HepG2 (cell line): ENCODE measurements at regions not wholly inside any gene's neighbourhood (a gene's known extent, or its start where the extent isn't known, plus 50 kb on each side); places are given as distances from the start of the nearest gene placed in this dataset.

Experiments used
- ATAC-seq: fragments of 200-7000 bp; cut with Tn5 transposase; 3 replicates; pipeline ENCODE4 v1.9.1; 2020; ENCODE audit warnings: mild to moderate bottlenecking, moderate library complexity
- BruUV-seq: library from RNA; stranded (reverse); fragments of 400-500 nt; replicated peaks from 2 replicates; lab custom pipeline; 2021; lab: Mats Ljungman, UMichigan
- CTCF ChIA-PET: fragments of 300-600 bp; formaldehyde crosslinking; extraction: SDS; loops from one replicate; lab custom pipeline; 2021; ENCODE audit warnings: low total read pairs, inconsistent platforms, low intra/inter-chr PET ratio; lab: Yijun Ruan, JAX
- POLR2A ChIA-PET: fragments of 350-600 bp; sonication (Branson Sonifier 250); formaldehyde crosslinking; loops from one replicate; lab custom pipeline; 2020; ENCODE audit warnings: antibody characterized with exemption, inconsistent platforms; lab: Yijun Ruan, JAX
- DNase-seq: peaks from one replicate; pipeline ENCODE4 v3.0.0-alpha.2; 2015; ENCODE audit warnings: low spot score
- FAIRE-seq: peaks from 3 replicates; lab custom pipeline; 2011; peaks lifted over from hg19 to GRCh38; lab: Jason Lieb, UNC
- H2AFZ ChIP-seq: one replicate; pipeline ENCODE4 v1.6.1; 2011; ENCODE audit warnings: low read length, inconsistent platforms
- H3K27ac ChIP-seq: fragments of 300-600 bp; 3 replicates; pipeline ENCODE4 v1.8.0; 2011; ENCODE audit warnings: mixed run types, mild to moderate bottlenecking, mixed read lengths, low read length, inconsistent platforms; ENCODE audit not compliant: insufficient read depth; ENCODE audit errors: extremely low read length
- H3K27me3 ChIP-seq, 2 experiments: fragments of 200-600 bp in 1 of 2; 2 replicates in 1 of 2; 3 replicates in 1 of 2; pipeline versions ENCODE4 v1.6.0 to v1.8.0; 2011; ENCODE audit warnings: low read length in 2 of 2, mild to moderate bottlenecking in 2 of 2, moderate library complexity in 2 of 2, inconsistent platforms in 1 of 2; ENCODE audit not compliant: insufficient read depth in 2 of 2, control insufficient read depth in 1 of 2
- H3K36me3 ChIP-seq, 2 experiments: fragments of 200-600 bp in 1 of 2; replicated peaks in 1 of 2; 2 replicates in 1 of 2; 3 replicates in 1 of 2; pipeline versions ENCODE4 v1.5.1 to v1.8.0; 2011; ENCODE audit warnings: low read length in 2 of 2, inconsistent platforms in 1 of 2; ENCODE audit not compliant: insufficient read depth in 2 of 2, control insufficient read depth in 1 of 2
- H3K4me1 ChIP-seq: 2 replicates; pipeline ENCODE4 v1.5.1; 2012; ENCODE audit warnings: low read length, inconsistent platforms; ENCODE audit not compliant: insufficient read depth
- H3K4me2 ChIP-seq: 2 replicates; pipeline ENCODE4 v1.6.0; 2011; ENCODE audit warnings: low read depth, low read length, inconsistent platforms
- H3K4me3 ChIP-seq, 3 experiments: fragments of 200-600 bp in 1 of 3; sonication (generic), shearing (Covaris generic) in 1 of 3; replicated peaks in 1 of 3; 2 replicates each; pipeline ENCODE4 v1.5.1; 2011 to 2016; ENCODE audit warnings: low read length in 3 of 3, inconsistent platforms in 2 of 3, low read depth in 2 of 3, mild to moderate bottlenecking in 2 of 3, control low read depth in 1 of 3, mixed read lengths in 1 of 3; ENCODE audit not compliant: insufficient read depth in 1 of 3
- H3K79me2 ChIP-seq: one replicate; pipeline ENCODE4 v1.6.1; 2011; ENCODE audit warnings: low read length, inconsistent platforms; ENCODE audit not compliant: insufficient read depth
- H3K9ac ChIP-seq: 2 replicates; pipeline ENCODE4 v1.6.0; 2011; ENCODE audit warnings: mild to moderate bottlenecking, low read depth, low read length, inconsistent platforms; ENCODE audit not compliant: insufficient read depth
- H3K9me3 ChIP-seq: 2 replicates; pipeline ENCODE4 v1.5.1; 2012; ENCODE audit warnings: mild to moderate bottlenecking, low read length
- H4K20me1 ChIP-seq: 2 replicates; pipeline ENCODE4 v1.6.0; 2011; ENCODE audit warnings: inconsistent platforms, mild to moderate bottlenecking, low read length, moderate library complexity; ENCODE audit not compliant: insufficient read depth
- ATM ChIP-seq: fragments of 450-650 bp; IDR thresholded peaks from 2 replicates; pipeline ENCODE4 v1.7.1; 2017; ENCODE audit warnings: mild to moderate bottlenecking, borderline replicate concordance
- DNMT1 ChIP-seq: sonication (generic); formaldehyde crosslinking; IDR thresholded peaks from 2 replicates; pipeline ENCODE4 v1.5.1; 2020; ENCODE audit warnings: mild to moderate bottlenecking, missing genetic modification reagents
- HDAC6 ChIP-seq: fragments of 200-600 bp; sonication (generic); IDR thresholded peaks from 2 replicates; pipeline ENCODE4 v1.7.0; 2017; ENCODE audit warnings: mild to moderate bottlenecking, antibody characterized with exemption, low read length, low read depth
- MXD4 ChIP-seq: IDR thresholded peaks from 2 replicates; pipeline ENCODE4 v1.6.1; 2016; ENCODE audit warnings: mild to moderate bottlenecking, missing biosample characterization, missing genetic modification reagents
- NRL ChIP-seq: sonication (generic); formaldehyde crosslinking; IDR thresholded peaks from 2 replicates; pipeline ENCODE4 v1.5.0; 2020; ENCODE audit warnings: missing genetic modification reagents, mild to moderate bottlenecking, moderate library complexity, borderline replicate concordance
- ZNF232 ChIP-seq: sonication (generic); formaldehyde crosslinking; IDR thresholded peaks from 2 replicates; pipeline ENCODE4 v1.4.0; 2020; ENCODE audit warnings: missing genetic modification reagents, borderline replicate concordance
- ZNF652 ChIP-seq: IDR thresholded peaks from 2 replicates; pipeline ENCODE4 v1.6.1; 2016; ENCODE audit warnings: low read depth, borderline replicate concordance
- ZNF704 ChIP-seq: sonication (generic); formaldehyde crosslinking; IDR thresholded peaks from 2 replicates; pipeline ENCODE4 v1.8.1; 2023; ENCODE audit warnings: mild to moderate bottlenecking, inconsistent platforms, moderate library complexity, missing genetic modification reagents, borderline replicate concordance
- WGBS: methylation state at CpG from one replicate; pipeline ENCODE4 v1.1.6; 2017; ENCODE audit warnings: low lambda C conversion rate; 5-methylcytosine and 5-hydroxymethylcytosine counted together
- in situ Hi-C: cut with HindIII; loops from 2 replicates; pipeline ENCODE4 v1.10.0; 2017; ENCODE audit warnings: low pct_unique_long_range_greater_than_20kb; ENCODE audit not compliant: extremely low pct_ligation_motif_present
- intact Hi-C: fragments of 100-400 bp; cut with micrococcal nuclease; formaldehyde crosslinking; loops from one replicate; pipeline ENCODE4 v1.10.0; 2022; ENCODE audit not compliant: unreplicated experiment
- TF ChIP-seq, protein P1 (sequence below): sonication (generic); formaldehyde crosslinking; IDR thresholded peaks from 2 replicates; pipeline ENCODE4 v1.8.1; 2023; ENCODE audit warnings: missing genetic modification reagents, inconsistent platforms, borderline replicate concordance
- TF ChIP-seq, protein P2 (sequence below): sonication (generic); formaldehyde crosslinking; IDR thresholded peaks from 2 replicates; pipeline ENCODE4 v1.8.1; 2023; ENCODE audit warnings: mild to moderate bottlenecking, moderate library complexity, missing genetic modification reagents

DNA sequence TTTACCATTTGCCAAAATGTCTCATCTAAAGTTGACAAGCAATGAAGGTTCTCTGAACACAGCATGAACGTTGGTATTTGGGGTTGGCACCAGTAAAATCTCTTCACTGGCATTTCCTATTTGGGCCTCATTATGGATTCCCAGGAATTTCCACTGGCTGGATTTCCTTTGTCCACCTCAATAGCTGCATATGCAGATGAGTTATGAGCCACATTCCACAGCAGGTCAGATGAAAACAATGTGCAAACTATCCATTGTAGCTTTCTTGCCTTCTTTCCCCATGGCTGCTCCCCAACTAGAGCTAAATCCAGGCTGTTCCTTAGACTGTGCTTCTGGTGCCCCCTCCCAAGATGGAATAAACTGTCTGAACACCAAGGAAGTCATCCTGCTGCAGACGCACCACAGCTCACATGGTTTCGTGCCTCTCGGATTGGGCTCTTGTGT, 168.1 kb upstream of the FGGY start:
- ChIA-PET CTCF (no interaction called here), POLR2A (no interaction called here)
- in situ Hi-C loops (no loop called here), intact Hi-C loops (no loop called here)
- Histone ChIP-seq H3K27me3 (peaks cover 0 to 4% of the 10 kb centered on the region in 2 experiments; a peak in 2 of 5 replicates), H3K9ac (no peak overlapping the region), H2AFZ (no peak overlapping the region), H3K27ac (no peak overlapping the region), H3K4me3 (no peak overlapping the region), H3K4me1 (peaks cover 9% of the 10 kb centered on the region), H3K36me3 (no peaks in the 10 kb centered on the region), H3K9me3 (no peaks in the 10 kb centered on the region), H3K4me2 (no peak overlapping the region), H3K79me2 (no peaks in the 10 kb centered on the region), H4K20me1 (no peaks in the 10 kb centered on the region)
- BruUV-seq: no TSS peak
- FAIRE-seq (no peak), DNase-seq (no peak), ATAC-seq (no peak)
- WGBS: 58% methylated on average over 4 of the region's 4 CpGs
- TF ChIP-seq, protein P1, sequence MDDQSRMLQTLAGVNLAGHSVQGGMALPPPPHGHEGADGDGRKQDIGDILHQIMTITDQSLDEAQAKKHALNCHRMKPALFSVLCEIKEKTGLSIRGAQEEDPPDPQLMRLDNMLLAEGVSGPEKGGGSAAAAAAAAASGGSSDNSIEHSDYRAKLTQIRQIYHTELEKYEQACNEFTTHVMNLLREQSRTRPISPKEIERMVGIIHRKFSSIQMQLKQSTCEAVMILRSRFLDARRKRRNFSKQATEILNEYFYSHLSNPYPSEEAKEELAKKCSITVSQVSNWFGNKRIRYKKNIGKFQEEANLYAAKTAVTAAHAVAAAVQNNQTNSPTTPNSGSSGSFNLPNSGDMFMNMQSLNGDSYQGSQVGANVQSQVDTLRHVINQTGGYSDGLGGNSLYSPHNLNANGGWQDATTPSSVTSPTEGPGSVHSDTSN (CRISPR knock-in tag): no peak
- TF ChIP-seq ATM: no peak
- TF ChIP-seq, protein P2, sequence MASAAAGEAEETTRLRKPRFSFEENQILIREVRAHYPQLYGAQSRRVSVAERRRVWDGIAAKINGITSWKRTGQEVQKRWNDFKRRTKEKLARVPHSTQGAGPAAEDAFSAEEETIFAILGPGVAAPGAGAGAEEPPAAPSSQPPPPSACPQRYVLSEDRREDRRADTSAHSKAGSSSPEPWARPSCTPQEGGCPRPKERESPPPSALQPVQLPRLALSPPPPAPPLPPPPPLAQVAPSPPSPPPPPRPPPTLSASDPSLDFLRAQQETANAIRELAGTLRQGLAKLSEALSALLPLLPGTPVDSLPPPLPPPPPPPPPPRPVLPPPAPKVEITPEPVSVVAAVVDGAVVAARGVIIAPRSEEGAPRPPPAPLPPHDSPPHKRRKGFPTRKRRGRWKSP (CRISPR knock-in tag): no peak
- no peak for TF ChIP-seq NRL (CRISPR knock-in tag)
- TF ChIP-seq ZNF704 (CRISPR knock-in tag): no peak
- no peak for TF ChIP-seq HDAC6
- TF ChIP-seq MXD4 (CRISPR knock-in tag): no peak
- TF ChIP-seq ZNF232 (CRISPR knock-in tag): no peak
- no peak for TF ChIP-seq ZNF652 (CRISPR knock-in tag)
- no peak for TF ChIP-seq DNMT1 (CRISPR knock-in tag)
